ENCODE measurements at regions not wholly inside any gene's neighbourhood (a gene's known extent, or its start where the extent isn't known, plus 50 kb on each side); places are given as distances from the start of the nearest gene placed in this dataset.

- TF ChIP-seq POLR2AphosphoS5 (IDR thresholded peaks at IDR 0.05; ENCODE audit: low read depth) = no peak
- no peak for TF ChIP-seq CTCF (IDR thresholded peaks at IDR 0.05; ENCODE audit: insufficient read depth, low read length)
- TF ChIP-seq GABPA (IDR thresholded peaks at IDR 0.05; ENCODE audit: low read depth) = no peak
- no peak for TF ChIP-seq REST (IDR thresholded peaks at IDR 0.05; ENCODE audit: insufficient replicate concordance, low read depth)
These were observed 1331.3 kb downstream of the AACS start for GRCh38 chr12:126396536-126396935.

Measured in HL-60 (cell line).